HepG2 (cell line): ENCODE measurements at regions not wholly inside any gene's neighbourhood (a gene's known extent, or its start where the extent isn't known, plus 50 kb on each side); places are given as distances from the start of the nearest gene placed in this dataset.

ENCODE experiments used
- ATAC-seq: fragments of 200-7000 bp; cut with Tn5 transposase; 3 replicates; pipeline ENCODE4 v1.9.1; 2020; ENCODE audit warnings: mild to moderate bottlenecking, moderate library complexity
- BruUV-seq: library from RNA; stranded (reverse); fragments of 400-500 nt; replicated peaks from 2 replicates; lab custom pipeline; 2021; lab: Mats Ljungman, UMichigan
- CTCF ChIA-PET: fragments of 300-600 bp; formaldehyde crosslinking; extraction: SDS; loops from one replicate; lab custom pipeline; 2021; ENCODE audit warnings: low total read pairs, inconsistent platforms, low intra/inter-chr PET ratio; lab: Yijun Ruan, JAX
- POLR2A ChIA-PET: fragments of 350-600 bp; sonication (Branson Sonifier 250); formaldehyde crosslinking; loops from one replicate; lab custom pipeline; 2020; ENCODE audit warnings: antibody characterized with exemption, inconsistent platforms; lab: Yijun Ruan, JAX
- DNase-seq: peaks from one replicate; pipeline ENCODE4 v3.0.0-alpha.2; 2015; ENCODE audit warnings: low spot score
- FAIRE-seq: peaks from 3 replicates; lab custom pipeline; 2011; peaks lifted over from hg19 to GRCh38; lab: Jason Lieb, UNC
- H2AFZ ChIP-seq: one replicate; pipeline ENCODE4 v1.6.1; 2011; ENCODE audit warnings: low read length, inconsistent platforms
- H3K27ac ChIP-seq: fragments of 300-600 bp; 3 replicates; pipeline ENCODE4 v1.8.0; 2011; ENCODE audit warnings: mixed run types, mild to moderate bottlenecking, mixed read lengths, low read length, inconsistent platforms; ENCODE audit not compliant: insufficient read depth; ENCODE audit errors: extremely low read length
- H3K27me3 ChIP-seq, 2 experiments: fragments of 200-600 bp in 1 of 2; 2 replicates in 1 of 2; 3 replicates in 1 of 2; pipeline versions ENCODE4 v1.6.0 to v1.8.0; 2011; ENCODE audit warnings: low read length in 2 of 2, mild to moderate bottlenecking in 2 of 2, moderate library complexity in 2 of 2, inconsistent platforms in 1 of 2; ENCODE audit not compliant: insufficient read depth in 2 of 2, control insufficient read depth in 1 of 2
- H3K36me3 ChIP-seq, 2 experiments: fragments of 200-600 bp in 1 of 2; replicated peaks in 1 of 2; 2 replicates in 1 of 2; 3 replicates in 1 of 2; pipeline versions ENCODE4 v1.5.1 to v1.8.0; 2011; ENCODE audit warnings: low read length in 2 of 2, inconsistent platforms in 1 of 2; ENCODE audit not compliant: insufficient read depth in 2 of 2, control insufficient read depth in 1 of 2
- H3K4me1 ChIP-seq: 2 replicates; pipeline ENCODE4 v1.5.1; 2012; ENCODE audit warnings: low read length, inconsistent platforms; ENCODE audit not compliant: insufficient read depth
- H3K4me2 ChIP-seq: 2 replicates; pipeline ENCODE4 v1.6.0; 2011; ENCODE audit warnings: low read depth, low read length, inconsistent platforms
- H3K4me3 ChIP-seq, 3 experiments: fragments of 200-600 bp in 1 of 3; sonication (generic), shearing (Covaris generic) in 1 of 3; replicated peaks in 1 of 3; 2 replicates each; pipeline ENCODE4 v1.5.1; 2011 to 2016; ENCODE audit warnings: low read length in 3 of 3, inconsistent platforms in 2 of 3, low read depth in 2 of 3, mild to moderate bottlenecking in 2 of 3, control low read depth in 1 of 3, mixed read lengths in 1 of 3; ENCODE audit not compliant: insufficient read depth in 1 of 3
- H3K79me2 ChIP-seq: one replicate; pipeline ENCODE4 v1.6.1; 2011; ENCODE audit warnings: low read length, inconsistent platforms; ENCODE audit not compliant: insufficient read depth
- H3K9ac ChIP-seq: 2 replicates; pipeline ENCODE4 v1.6.0; 2011; ENCODE audit warnings: mild to moderate bottlenecking, low read depth, low read length, inconsistent platforms; ENCODE audit not compliant: insufficient read depth
- H3K9me3 ChIP-seq: 2 replicates; pipeline ENCODE4 v1.5.1; 2012; ENCODE audit warnings: mild to moderate bottlenecking, low read length
- H4K20me1 ChIP-seq: 2 replicates; pipeline ENCODE4 v1.6.0; 2011; ENCODE audit warnings: inconsistent platforms, mild to moderate bottlenecking, low read length, moderate library complexity; ENCODE audit not compliant: insufficient read depth
- ARID4A ChIP-seq: sonication (generic); formaldehyde crosslinking; IDR thresholded peaks from 2 replicates; pipeline ENCODE4 v1.5.0; 2020; ENCODE audit warnings: mild to moderate bottlenecking, missing genetic modification reagents, borderline replicate concordance
- CBFB ChIP-seq: sonication (generic); formaldehyde crosslinking; IDR thresholded peaks from 2 replicates; pipeline ENCODE4 v1.4.0; 2020; ENCODE audit warnings: missing genetic modification reagents
- TFE3 ChIP-seq: IDR thresholded peaks from 2 replicates; pipeline ENCODE4 v1.6.1; 2016
- ZNF30 ChIP-seq: sonication (generic); formaldehyde crosslinking; IDR thresholded peaks from 2 replicates; pipeline ENCODE4 v1.5.0; 2020; ENCODE audit warnings: mild to moderate bottlenecking, missing genetic modification reagents
- ZNF839 ChIP-seq: sonication (generic); formaldehyde crosslinking; IDR thresholded peaks from 2 replicates; pipeline ENCODE4 v1.4.0; 2020; ENCODE audit warnings: missing genetic modification reagents, mild to moderate bottlenecking, borderline replicate concordance
- WGBS: methylation state at CpG from one replicate; pipeline ENCODE4 v1.1.6; 2017; ENCODE audit warnings: low lambda C conversion rate; 5-methylcytosine and 5-hydroxymethylcytosine counted together
- in situ Hi-C: cut with HindIII; loops from 2 replicates; pipeline ENCODE4 v1.10.0; 2017; ENCODE audit warnings: low pct_unique_long_range_greater_than_20kb; ENCODE audit not compliant: extremely low pct_ligation_motif_present
- intact Hi-C: fragments of 100-400 bp; cut with micrococcal nuclease; formaldehyde crosslinking; loops from one replicate; pipeline ENCODE4 v1.10.0; 2022; ENCODE audit not compliant: unreplicated experiment

GRCh38 chr6:155561966-155562364 lies 106.3 kb upstream of the NOX3 start:
- WGBS: 58% methylated on average over 4 of the region's 4 CpGs
- DNase-seq (no peak), ATAC-seq (no peak), FAIRE-seq (no peak)
- in situ Hi-C loops: no loop called here
- Histone ChIP-seq H2AFZ (no peak overlapping the region), H3K27me3 (no peaks in the 10 kb centered on the region), H3K4me2 (no peak overlapping the region), H3K9ac (no peak overlapping the region), H3K4me3 (no peak overlapping the region), H3K4me1 (peaks cover 16% of the 10 kb centered on the region), H3K36me3 (no peaks in the 10 kb centered on the region), H3K79me2 (no peaks in the 10 kb centered on the region), H3K27ac (no peak overlapping the region), H3K9me3 (no peaks in the 10 kb centered on the region), H4K20me1 (no peaks in the 10 kb centered on the region)
- POLR2A ChIA-PET: interaction anchor here (1.1 to 1.3 kb wide), 2 partner anchors 68 to 232 kb away, joined by 3 read pairs; no protein-coding TSS in a partner anchor
- TF ChIP-seq TFE3 (CRISPR knock-in tag) (no peak), ARID4A (CRISPR knock-in tag) (no peak), ZNF839 (no peak), CBFB (no peak), ZNF30 (CRISPR knock-in tag) (no peak)
- BruUV-seq: no TSS peak
- intact Hi-C loops: no loop called here
- CTCF ChIA-PET: no interaction called here
